ENCODE measurements at regions not wholly inside any gene's neighbourhood (a gene's known extent, or its start where the extent isn't known, plus 50 kb on each side); places are given as distances from the start of the nearest gene placed in this dataset.

DNA sequence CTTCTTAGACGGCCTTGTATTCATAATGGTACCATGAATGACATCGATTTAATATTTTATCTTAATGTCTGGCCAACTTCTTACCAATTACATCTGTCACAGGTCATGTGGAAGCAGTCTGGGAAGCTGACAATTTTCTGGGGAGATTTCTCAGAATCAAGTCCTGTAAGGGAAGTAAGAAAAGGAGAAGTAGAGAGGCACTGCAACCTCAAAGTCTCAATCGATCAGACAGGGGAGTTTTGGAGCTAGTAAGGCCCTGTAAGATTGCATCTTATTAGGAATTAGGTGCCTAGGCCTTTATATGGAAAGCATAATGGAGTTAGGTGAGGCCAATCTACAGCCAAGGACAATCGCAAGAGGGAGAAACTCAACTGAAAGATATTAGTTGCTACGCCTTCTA, 694.6 kb upstream of the SORCS1 start (continued):
- TF ChIP-seq, protein P1, sequence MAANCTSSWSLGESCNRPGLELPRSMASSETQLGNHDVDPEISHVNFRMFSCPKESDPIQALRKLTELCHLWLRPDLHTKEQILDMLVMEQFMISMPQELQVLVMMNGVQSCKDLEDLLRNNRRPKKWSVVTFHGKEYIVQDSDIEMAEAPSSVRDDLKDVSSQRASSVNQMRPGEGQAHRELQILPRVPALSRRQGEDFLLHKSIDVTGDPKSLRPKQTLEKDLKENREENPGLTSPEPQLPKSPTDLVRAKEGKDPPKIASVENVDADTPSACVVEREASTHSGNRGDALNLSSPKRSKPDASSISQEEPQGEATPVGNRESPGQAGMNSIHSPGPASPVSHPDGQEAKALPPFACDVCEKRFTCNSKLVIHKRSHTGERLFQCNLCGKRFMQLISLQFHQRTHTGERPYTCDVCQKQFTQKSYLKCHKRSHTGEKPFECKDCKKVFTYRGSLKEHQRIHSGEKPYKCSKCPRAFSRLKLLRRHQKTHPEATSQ (tag by site-specific recombination; IDR thresholded peaks at IDR 0.05), result no peak
- TF ChIP-seq, protein P2, sequence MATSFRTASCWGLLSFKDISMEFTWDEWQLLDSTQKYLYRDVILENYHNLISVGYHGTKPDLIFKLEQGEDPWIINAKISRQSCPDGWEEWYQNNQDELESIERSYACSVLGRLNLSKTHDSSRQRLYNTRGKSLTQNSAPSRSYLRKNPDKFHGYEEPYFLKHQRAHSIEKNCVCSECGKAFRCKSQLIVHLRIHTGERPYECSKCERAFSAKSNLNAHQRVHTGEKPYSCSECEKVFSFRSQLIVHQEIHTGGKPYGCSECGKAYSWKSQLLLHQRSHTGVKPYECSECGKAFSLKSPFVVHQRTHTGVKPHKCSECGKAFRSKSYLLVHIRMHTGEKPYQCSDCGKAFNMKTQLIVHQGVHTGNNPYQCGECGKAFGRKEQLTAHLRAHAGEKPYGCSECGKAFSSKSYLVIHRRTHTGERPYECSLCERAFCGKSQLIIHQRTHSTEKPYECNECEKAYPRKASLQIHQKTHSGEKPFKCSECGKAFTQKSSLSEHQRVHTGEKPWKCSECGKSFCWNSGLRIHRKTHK (tag by site-specific recombination; IDR thresholded peaks at IDR 0.05), result no peak
- TF ChIP-seq ZFP3 (tag by site-specific recombination; IDR thresholded peaks at IDR 0.05; ENCODE audit: low read depth) (no peak), ZNF138 (tag by site-specific recombination; IDR thresholded peaks at IDR 0.05; ENCODE audit: borderline replicate concordance) (no peak), ZNF221 (tag by site-specific recombination; IDR thresholded peaks at IDR 0.05; ENCODE audit: borderline replicate concordance) (no peak), ZNF626 (tag by site-specific recombination; IDR thresholded peaks at IDR 0.05) (no peak), YY2 (tag by site-specific recombination; IDR thresholded peaks at IDR 0.05) (no peak), ZNF121 (tag by site-specific recombination; IDR thresholded peaks at IDR 0.05) (no peak), ZNF785 (tag by site-specific recombination; IDR thresholded peaks at IDR 0.05) (no peak), REPIN1 (tag by site-specific recombination; IDR thresholded peaks at IDR 0.05; ENCODE audit: low read depth) (no peak)

DNA sequence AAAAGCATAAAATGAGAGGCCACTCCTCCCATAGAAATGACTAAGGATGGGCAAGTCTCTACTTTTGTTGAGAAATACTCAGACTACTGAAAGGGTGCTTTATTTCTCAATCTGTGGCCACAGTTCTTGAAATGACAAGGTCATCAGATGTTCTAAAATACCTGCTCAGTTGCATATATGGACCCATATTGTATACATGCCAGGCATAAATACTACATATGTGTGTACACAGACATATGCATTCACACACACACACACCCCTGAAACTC, 691.5 kb upstream of the SORCS1 start:
- ChIA-PET POLR2A (no interaction called here), CTCF (no interaction called here)
- no peak overlapping the region for H3K4me3 ChIP-seq (ENCODE audit: low read depth, low read length)
- no peak overlapping the region for H3K27ac ChIP-seq (ENCODE audit: extremely low read depth, low read depth, low read length)
- no peak for TF ChIP-seq REPIN1 (tag by site-specific recombination; IDR thresholded peaks at IDR 0.05; ENCODE audit: low read depth)
- no peak for TF ChIP-seq ZNF311 (tag by site-specific recombination; IDR thresholded peaks at IDR 0.05; ENCODE audit: borderline replicate concordance)
- no peak for TF ChIP-seq ZNF10 (tag by site-specific recombination; IDR thresholded peaks at IDR 0.05)
- no peak for TF ChIP-seq ZNF121 (tag by site-specific recombination; IDR thresholded peaks at IDR 0.05)
- no peaks in the 10 kb centered on the region for H3K36me3 ChIP-seq (ENCODE audit: control insufficient read depth in 2 of 2, insufficient read depth in 1 of 2, low read length in 2 of 2)
- no peaks in the 10 kb centered on the region for H3K4me1 ChIP-seq (ENCODE audit: control insufficient read depth, insufficient read depth, low read length)
- no peaks in the 10 kb centered on the region for H3K9me3 ChIP-seq (ENCODE audit: control insufficient read depth, insufficient read depth, low read depth, low read length)

DNA sequence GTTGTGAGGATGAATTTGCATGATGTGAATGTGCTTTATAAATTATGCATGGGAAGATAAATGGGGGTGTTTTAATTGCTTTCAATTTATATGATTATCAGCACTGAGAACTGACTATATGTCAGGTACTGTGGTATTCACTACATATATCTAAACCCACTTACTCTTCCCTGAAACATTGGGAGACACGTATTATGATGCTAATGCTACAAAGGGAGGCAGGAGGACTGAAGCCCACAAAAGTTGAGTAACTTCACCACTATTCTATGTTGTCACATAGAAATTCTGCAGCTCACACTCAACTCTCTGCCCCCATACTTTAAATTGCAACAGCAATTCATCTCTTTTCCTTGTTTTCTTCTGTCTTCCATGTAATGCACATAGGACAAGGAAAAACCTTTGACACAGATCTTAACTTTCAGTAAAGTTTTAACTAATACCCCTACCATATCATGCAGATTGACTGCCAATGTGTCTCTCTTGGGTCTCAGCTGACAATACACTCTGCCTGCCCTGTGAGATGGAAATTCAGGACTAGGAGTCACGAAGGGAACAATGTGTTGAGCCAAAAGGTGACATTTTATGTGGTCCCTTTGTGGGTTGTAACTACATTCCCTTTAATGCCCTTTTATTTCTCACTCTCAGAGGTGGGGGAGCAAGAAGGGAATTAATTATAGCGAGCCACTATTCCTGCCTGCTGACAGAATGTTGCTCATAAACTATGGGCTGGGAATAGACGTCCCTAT, 691.0 kb upstream of the SORCS1 start:
- Histone ChIP-seq H3K4me1 (ENCODE audit: control insufficient read depth, insufficient read depth, low read length) (no peaks in the 10 kb centered on the region), H3K9me3 (ENCODE audit: control insufficient read depth, insufficient read depth, low read depth, low read length) (no peaks in the 10 kb centered on the region), H3K4me3 (ENCODE audit: low read depth, low read length) (no peak overlapping the region), H3K36me3 (ENCODE audit: control insufficient read depth in 2 of 2, insufficient read depth in 1 of 2, low read length in 2 of 2) (no peaks in the 10 kb centered on the region), H3K27ac (ENCODE audit: extremely low read depth, low read depth, low read length) (no peak overlapping the region)
- CTCF ChIA-PET, result no interaction called here
- TF ChIP-seq ZNF776 (tag by site-specific recombination; IDR thresholded peaks at IDR 0.05; ENCODE audit: borderline replicate concordance) (no peak), ZNF626 (tag by site-specific recombination; IDR thresholded peaks at IDR 0.05) (no peak), ZNF555 (tag by site-specific recombination; conservative IDR thresholded peaks at IDR 0.05) (no peak), ZNF777 (tag by site-specific recombination; IDR thresholded peaks at IDR 0.05; ENCODE audit: borderline replicate concordance) (no peak), TRIM28 (IDR thresholded peaks at IDR 0.05; ENCODE audit: borderline replicate concordance, low read length) (no peak), HOXA7 (CRISPR knock-in tag; IDR thresholded peaks at IDR 0.05; ENCODE audit: borderline replicate concordance) (no peak), ZNF623 (tag by site-specific recombination; IDR thresholded peaks at IDR 0.05) (no peak), ZNF335 (tag by site-specific recombination; conservative IDR thresholded peaks at IDR 0.05) (no peak), ZNF423 (tag by site-specific recombination; IDR thresholded peaks at IDR 0.05) (no peak), ZNF514 (tag by site-specific recombination; IDR thresholded peaks at IDR 0.05) (no peak)
- TF ChIP-seq, protein P3, sequence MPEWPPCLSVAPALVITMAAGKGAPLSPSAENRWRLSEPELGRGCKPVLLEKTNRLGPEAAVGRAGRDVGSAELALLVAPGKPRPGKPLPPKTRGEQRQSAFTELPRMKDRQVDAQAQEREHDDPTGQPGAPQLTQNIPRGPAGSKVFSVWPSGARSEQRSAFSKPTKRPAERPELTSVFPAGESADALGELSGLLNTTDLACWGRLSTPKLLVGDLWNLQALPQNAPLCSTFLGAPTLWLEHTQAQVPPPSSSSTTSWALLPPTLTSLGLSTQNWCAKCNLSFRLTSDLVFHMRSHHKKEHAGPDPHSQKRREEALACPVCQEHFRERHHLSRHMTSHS (tag by site-specific recombination; IDR thresholded peaks at IDR 0.05), result no peak
- TF ChIP-seq, protein P4, sequence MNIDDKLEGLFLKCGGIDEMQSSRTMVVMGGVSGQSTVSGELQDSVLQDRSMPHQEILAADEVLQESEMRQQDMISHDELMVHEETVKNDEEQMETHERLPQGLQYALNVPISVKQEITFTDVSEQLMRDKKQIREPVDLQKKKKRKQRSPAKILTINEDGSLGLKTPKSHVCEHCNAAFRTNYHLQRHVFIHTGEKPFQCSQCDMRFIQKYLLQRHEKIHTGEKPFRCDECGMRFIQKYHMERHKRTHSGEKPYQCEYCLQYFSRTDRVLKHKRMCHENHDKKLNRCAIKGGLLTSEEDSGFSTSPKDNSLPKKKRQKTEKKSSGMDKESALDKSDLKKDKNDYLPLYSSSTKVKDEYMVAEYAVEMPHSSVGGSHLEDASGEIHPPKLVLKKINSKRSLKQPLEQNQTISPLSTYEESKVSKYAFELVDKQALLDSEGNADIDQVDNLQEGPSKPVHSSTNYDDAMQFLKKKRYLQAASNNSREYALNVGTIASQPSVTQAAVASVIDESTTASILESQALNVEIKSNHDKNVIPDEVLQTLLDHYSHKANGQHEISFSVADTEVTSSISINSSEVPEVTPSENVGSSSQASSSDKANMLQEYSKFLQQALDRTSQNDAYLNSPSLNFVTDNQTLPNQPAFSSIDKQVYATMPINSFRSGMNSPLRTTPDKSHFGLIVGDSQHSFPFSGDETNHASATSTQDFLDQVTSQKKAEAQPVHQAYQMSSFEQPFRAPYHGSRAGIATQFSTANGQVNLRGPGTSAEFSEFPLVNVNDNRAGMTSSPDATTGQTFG (tag by site-specific recombination; IDR thresholded peaks at IDR 0.05; ENCODE audit: borderline replicate concordance), result no peak
- TF ChIP-seq, protein P5, sequence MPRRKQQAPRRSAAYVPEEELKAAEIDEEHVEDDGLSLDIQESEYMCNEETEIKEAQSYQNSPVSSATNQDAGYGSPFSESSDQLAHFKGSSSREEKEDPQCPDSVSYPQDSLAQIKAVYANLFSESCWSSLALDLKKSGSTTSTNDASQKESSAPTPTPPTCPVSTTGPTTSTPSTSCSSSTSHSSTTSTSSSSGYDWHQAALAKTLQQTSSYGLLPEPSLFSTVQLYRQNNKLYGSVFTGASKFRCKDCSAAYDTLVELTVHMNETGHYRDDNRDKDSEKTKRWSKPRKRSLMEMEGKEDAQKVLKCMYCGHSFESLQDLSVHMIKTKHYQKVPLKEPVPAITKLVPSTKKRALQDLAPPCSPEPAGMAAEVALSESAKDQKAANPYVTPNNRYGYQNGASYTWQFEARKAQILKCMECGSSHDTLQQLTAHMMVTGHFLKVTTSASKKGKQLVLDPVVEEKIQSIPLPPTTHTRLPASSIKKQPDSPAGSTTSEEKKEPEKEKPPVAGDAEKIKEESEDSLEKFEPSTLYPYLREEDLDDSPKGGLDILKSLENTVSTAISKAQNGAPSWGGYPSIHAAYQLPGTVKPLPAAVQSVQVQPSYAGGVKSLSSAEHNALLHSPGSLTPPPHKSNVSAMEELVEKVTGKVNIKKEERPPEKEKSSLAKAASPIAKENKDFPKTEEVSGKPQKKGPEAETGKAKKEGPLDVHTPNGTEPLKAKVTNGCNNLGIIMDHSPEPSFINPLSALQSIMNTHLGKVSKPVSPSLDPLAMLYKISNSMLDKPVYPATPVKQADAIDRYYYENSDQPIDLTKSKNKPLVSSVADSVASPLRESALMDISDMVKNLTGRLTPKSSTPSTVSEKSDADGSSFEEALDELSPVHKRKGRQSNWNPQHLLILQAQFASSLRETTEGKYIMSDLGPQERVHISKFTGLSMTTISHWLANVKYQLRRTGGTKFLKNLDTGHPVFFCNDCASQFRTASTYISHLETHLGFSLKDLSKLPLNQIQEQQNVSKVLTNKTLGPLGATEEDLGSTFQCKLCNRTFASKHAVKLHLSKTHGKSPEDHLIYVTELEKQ (tag by site-specific recombination; IDR thresholded peaks at IDR 0.05; ENCODE audit: borderline replicate concordance), result no peak
- POLR2A ChIA-PET, result no interaction called here
